Left lung (tissue), 4 donors: ENCODE measurements at regions not wholly inside any gene's neighbourhood (a gene's known extent, or its start where the extent isn't known, plus 50 kb on each side); places are given as distances from the start of the nearest gene placed in this dataset.

ENCODE experiments used
- ATAC-seq: fragments of 200-7000 bp; cut with Tn5 transposase; one replicate; pipeline ENCODE4 v1.9.1; 2020; ENCODE audit warnings: moderate library complexity
- DNase-seq, 4 donors: peaks; one replicate each; pipeline ENCODE4 v3.0.0-alpha.2; 2013 to 2020
- H3K27ac ChIP-seq, 2 donors: fragments of 200-600 bp; sonication (generic) in 1 of 2; one replicate each; pipeline versions ENCODE4 v1.5.0 to v1.8.0; 2020 to 2021
- H3K27me3 ChIP-seq, 2 donors: fragments of 200-600 bp; sonication (generic) in 1 of 2; one replicate each; pipeline versions ENCODE4 v1.5.0 to v1.8.0; 2020 to 2021
- H3K36me3 ChIP-seq, 2 donors: fragments of 200-600 bp; sonication (generic) in 1 of 2; one replicate each; pipeline versions ENCODE4 v1.5.0 to v1.8.0; 2020 to 2021
- H3K4me1 ChIP-seq, 2 donors: fragments of 200-600 bp; one replicate each; pipeline ENCODE4 v1.8.0; 2021
- H3K4me3 ChIP-seq, 2 donors: fragments of 200-600 bp; sonication (generic) in 1 of 2; one replicate each; pipeline versions ENCODE4 v1.5.0 to v1.8.0; 2020 to 2021; ENCODE audit warnings: mild to moderate bottlenecking in 1 of 2
- H3K9me3 ChIP-seq, 2 donors: fragments of 200-600 bp; sonication (generic) in 1 of 2; one replicate each; pipeline versions ENCODE4 v1.5.0 to v1.8.0; 2020 to 2021
- CTCF ChIP-seq, 2 donors: fragments of 200-600 bp; sonication (generic) in 1 of 2; IDR thresholded peaks; one replicate each; pipeline versions ENCODE4 v1.5.0 to v1.8.0; 2021; ENCODE audit warnings: antibody characterized with exemption in 2 of 2
- intact Hi-C, 2 donors: fragments of 100-400 bp; cut with DNase I; formaldehyde crosslinking; loops; one replicate each; pipeline versions ENCODE4 v1.11.2 to v1.14.2; 2022
- donor health status: DM: no; HTN: yes; CAD: no.
- donor health status: DM: no; HTN: no; CAD: no.

- Histone ChIP-seq H3K27me3 (no peaks in the 10 kb centered on the region), H3K36me3 (no peaks in the 10 kb centered on the region), H3K4me1 (no peaks in the 10 kb centered on the region), H3K4me3 (no peak overlapping the region), H3K9me3 (no peaks in the 10 kb centered on the region), H3K27ac (no peak overlapping the region)
- intact Hi-C loops: no loop called here
- DNase-seq (no peak), ATAC-seq (no peak)
- TF ChIP-seq CTCF (IDR thresholded peaks at IDR 0.05): no peak
These were observed 226.3 kb downstream of the TBXT start for GRCh38 chr6:165941249-165941775.

GRCh38 chr6:165940366-165940765 lies 227.3 kb downstream of the TBXT start:
- Histone ChIP-seq H3K27me3 (no peaks in the 10 kb centered on the region), H3K9me3 (no peaks in the 10 kb centered on the region), H3K36me3 (no peaks in the 10 kb centered on the region), H3K27ac (no peak overlapping the region), H3K4me3 (no peak overlapping the region), H3K4me1 (no peaks in the 10 kb centered on the region)
- DNase-seq: peak in 1 of 4 donors; percentile 78
- no peak for ATAC-seq
- intact Hi-C loops: no loop called here
- TF ChIP-seq CTCF (IDR thresholded peaks at IDR 0.05): no peak

- no peak for DNase-seq
- Histone ChIP-seq H3K9me3 (no peaks in the 10 kb centered on the region), H3K36me3 (no peaks in the 10 kb centered on the region), H3K4me1 (no peaks in the 10 kb centered on the region), H3K4me3 (no peak overlapping the region), H3K27me3 (no peaks in the 10 kb centered on the region), H3K27ac (no peak overlapping the region)
- no peak for TF ChIP-seq CTCF (IDR thresholded peaks at IDR 0.05)
- intact Hi-C loops: no loop called here
- no peak for ATAC-seq
These were observed 227.9 kb downstream of the TBXT start for GRCh38 chr6:165939601-165940290.

- ATAC-seq (no peak), DNase-seq (no peak)
- H3K4me3 ChIP-seq: no peak overlapping the region
- intact Hi-C loops: no loop called here
- no peaks in the 10 kb centered on the region for H3K36me3 ChIP-seq
- no peak overlapping the region for H3K27ac ChIP-seq
- no peaks in the 10 kb centered on the region for H3K4me1 ChIP-seq
- no peaks in the 10 kb centered on the region for H3K9me3 ChIP-seq
- H3K27me3 ChIP-seq: no peaks in the 10 kb centered on the region
- no peak for TF ChIP-seq CTCF (IDR thresholded peaks at IDR 0.05)
These were observed 228.6 kb downstream of the TBXT start for GRCh38 chr6:165939047-165939446.

GRCh38 chr6:165937564-165938358 lies 229.9 kb downstream of the TBXT start:
- ATAC-seq (no peak), DNase-seq (no peak)
- H3K27me3 ChIP-seq: no peaks in the 10 kb centered on the region
- intact Hi-C loops: no loop called here
- no peaks in the 10 kb centered on the region for H3K4me1 ChIP-seq
- TF ChIP-seq CTCF (IDR thresholded peaks at IDR 0.05): no peak
- no peaks in the 10 kb centered on the region for H3K9me3 ChIP-seq
- H3K4me3 ChIP-seq: no peak overlapping the region
- no peaks in the 10 kb centered on the region for H3K36me3 ChIP-seq
- H3K27ac ChIP-seq: no peak overlapping the region
